HG02588 (cell line): ENCODE measurements at regions not wholly inside any gene's neighbourhood (a gene's known extent, or its start where the extent isn't known, plus 50 kb on each side); places are given as distances from the start of the nearest gene placed in this dataset.
"Not testable (repeated sequence)": the region's sequence is repeated elsewhere in the genome, so short reads cannot be mapped to it uniquely, and the experiment has no call there.

Source experiments
- ATAC-seq: cut with Tn5 transposase; IDR thresholded peaks from one replicate; pipeline ENCODE4 v1.9.1; 2021; ENCODE audit warnings: mild to moderate bottlenecking, moderate library complexity; ENCODE audit not compliant: unreplicated experiment

GRCh38 chr5:98333921-98334320 is 439.5 kb upstream of the RGMB start:
- no peak for ATAC-seq

- no peak for ATAC-seq
Observed at GRCh38 chr5:98334946-98335345, 438.5 kb upstream of the RGMB start.

GRCh38 chr5:98339141-98339848 is 434.2 kb upstream of the RGMB start:
- ATAC-seq = no peak

GRCh38 chr5:98341038-98342032 is 432.1 kb upstream of the RGMB start:
- ATAC-seq = no peak

DNA sequence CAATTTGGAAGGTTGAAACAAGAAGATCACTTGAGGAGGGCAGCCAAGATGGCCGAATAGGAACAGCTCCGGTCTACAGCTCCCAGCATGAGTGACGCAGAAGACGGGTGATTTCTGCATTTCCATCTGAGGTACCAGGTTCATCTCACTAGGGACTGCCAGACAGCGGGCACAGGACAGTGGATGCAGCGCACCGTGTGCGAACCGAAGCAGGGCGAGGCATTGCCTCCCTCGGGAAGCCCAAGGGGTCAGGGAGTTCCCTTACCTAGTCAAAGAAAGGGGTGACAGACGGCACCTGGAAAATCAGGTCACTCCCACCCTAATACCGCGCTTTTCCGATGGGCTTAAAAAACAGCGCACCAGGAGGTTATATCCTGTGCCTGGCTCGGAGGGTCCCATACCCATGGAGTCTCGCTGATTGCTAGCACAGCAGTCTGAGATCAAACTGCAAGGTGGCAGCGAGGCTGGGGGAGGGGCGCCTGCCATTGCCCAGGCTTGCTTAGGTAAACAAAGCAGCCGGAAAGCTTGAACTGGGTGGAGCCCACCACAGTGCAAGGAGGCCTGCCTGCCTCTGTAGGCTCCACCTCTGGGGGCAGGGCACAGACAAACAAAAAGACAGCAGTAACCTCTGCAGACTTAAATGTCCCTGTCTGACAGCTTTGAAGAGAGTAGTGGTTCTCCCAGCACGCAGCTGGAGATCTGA is 430.4 kb upstream of the RGMB start:
- not testable (repeated sequence) for ATAC-seq

DNA sequence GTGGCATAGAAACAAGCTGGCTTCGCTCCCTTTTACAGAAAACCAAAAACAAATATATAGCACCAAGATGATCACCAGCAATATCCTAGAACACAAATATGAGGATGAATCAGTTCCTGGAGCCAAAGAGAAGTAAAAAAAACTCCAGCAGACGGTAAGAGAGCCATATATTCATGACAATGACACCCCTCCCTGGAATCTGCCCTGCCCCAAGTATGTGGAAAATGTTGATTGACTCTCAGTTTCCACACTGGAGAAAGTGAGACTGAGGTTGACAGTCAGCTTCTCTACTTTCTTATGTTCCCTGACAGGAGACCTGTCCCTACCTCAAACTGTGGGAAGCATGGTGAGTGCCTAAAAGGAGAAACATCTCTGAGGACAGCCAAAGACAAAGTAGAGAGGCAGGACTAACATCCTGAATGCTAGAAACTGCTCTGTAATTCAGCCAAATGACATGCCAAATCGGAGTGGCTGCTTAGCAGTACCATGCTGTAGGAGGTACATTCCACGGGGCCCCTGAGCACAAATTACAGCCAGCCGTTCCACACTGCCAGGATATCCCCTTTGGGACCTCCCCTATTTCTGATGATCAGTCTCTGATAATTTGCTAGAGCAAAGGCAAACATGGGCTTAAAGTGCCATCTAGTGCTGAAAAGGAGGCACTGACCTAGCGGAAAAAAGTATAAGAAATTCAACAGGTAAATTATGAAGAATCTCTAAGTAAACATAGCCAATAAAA is 424.0 kb upstream of the RGMB start:
- no peak for ATAC-seq

- ATAC-seq = no peak
Observed at GRCh38 chr5:98349990-98350365, 423.5 kb upstream of the RGMB start.

GRCh38 chr5:98354922-98355321 is 418.5 kb upstream of the RGMB start:
- no peak for ATAC-seq

- ATAC-seq = no peak
Observed at GRCh38 chr5:98360548-98360947, 412.9 kb upstream of the RGMB start.

DNA sequence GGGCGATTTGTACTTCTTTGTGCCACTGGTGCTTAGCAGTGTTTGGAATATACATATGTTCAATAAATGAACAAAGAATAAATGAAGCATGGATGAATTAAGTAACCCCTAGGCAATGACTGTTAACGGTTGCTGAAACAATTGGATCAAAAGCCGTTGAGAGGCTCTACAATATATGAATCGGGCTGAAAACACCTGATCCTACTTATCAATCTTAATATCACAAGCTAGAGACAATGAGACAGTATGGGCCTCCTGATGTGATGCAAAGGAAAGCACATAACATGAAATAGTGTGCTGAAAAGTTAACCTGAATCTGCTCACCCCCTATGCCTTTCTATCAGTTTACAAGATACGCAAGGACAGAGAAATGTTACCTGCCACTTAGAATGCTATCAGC is 410.3 kb upstream of the RGMB start:
- no peak for ATAC-seq

GRCh38 chr5:98364549-98364948 is 408.9 kb upstream of the RGMB start:
- ATAC-seq = no peak

DNA sequence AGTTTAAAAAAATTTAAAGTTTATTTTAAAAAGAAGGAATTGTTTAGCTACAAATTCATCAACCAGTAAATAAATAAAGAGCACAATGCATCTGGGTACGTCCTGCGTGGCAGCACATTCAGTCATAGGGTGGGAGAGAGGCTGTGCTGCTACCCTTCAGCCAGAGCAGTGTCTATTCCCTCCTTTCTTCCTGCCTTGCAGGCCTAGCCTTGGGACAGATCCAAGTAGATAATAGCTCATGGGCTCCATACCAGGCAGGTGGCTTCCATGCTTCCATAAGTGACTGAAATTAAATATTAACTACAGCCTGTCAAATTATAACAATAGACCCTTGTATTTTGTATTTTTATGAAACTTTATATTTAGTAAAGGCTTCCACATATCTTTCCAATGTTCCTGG is 408.3 kb upstream of the RGMB start:
- no peak for ATAC-seq

DNA sequence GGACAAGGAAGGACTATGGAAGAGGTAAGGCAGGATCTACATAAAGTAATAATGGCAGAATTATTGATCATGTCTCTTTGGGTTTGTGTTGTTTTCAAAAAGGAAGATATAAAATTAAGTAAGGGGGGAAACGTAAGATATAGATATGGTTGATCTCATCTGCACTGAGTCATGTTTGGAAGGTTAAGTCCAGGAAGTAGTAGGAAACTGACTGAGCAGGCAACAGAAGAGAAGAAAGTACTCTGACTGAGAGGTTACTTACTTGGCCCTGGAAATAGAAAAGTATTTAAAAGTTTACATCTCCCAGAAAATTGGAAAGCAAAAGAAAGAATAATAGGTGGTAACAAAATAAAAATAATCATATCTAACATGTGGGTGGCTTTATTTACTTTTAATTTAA is 405.3 kb upstream of the RGMB start:
- no peak for ATAC-seq

DNA sequence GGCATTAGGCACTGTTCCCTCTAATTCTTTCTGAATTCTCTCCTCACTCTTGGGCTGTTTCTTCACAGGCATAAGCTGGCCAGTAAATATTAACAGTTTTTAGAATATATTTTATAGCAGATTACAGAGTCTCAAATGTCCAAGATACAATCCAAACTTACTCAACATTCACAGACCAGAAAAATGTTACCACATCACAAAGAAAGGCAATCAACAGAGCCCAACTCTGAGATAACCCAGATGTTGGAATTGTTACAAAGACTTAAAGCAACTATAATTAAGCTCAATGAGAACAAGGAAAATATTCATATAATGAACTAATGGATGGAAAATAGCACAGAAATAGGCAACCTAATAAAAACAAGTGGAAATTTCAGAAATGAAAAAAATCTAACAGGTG is 401.1 kb upstream of the RGMB start:
- ATAC-seq = no peak

GRCh38 chr5:98391921-98392625 is 381.4 kb upstream of the RGMB start:
- ATAC-seq = no peak

- ATAC-seq = not testable (repeated sequence)
Observed at GRCh38 chr5:98393205-98393604, 380.3 kb upstream of the RGMB start.

GRCh38 chr5:98397081-98397480 is 376.4 kb upstream of the RGMB start:
- ATAC-seq = no peak

DNA sequence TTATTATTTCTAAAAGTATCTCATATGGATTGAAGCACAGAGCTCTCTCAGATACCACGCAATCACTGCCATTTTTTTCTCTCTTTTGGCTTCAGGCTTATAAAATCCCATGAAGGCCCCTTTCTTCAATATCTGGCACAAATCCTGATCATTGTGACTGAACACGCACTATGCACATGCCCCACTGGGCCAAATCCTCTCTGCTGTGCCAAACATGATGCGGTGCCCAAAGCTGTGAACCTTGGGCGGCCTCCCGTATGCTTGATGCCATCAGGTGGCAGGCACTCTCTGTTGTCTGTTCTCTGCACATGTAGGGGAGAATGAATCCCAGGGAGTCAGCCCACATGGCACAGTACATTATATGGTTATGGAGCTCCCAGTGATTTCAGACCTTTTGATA is 375.0 kb upstream of the RGMB start:
- ATAC-seq = no peak

GRCh38 chr5:98401656-98402055 is 371.8 kb upstream of the RGMB start:
- no peak for ATAC-seq

DNA sequence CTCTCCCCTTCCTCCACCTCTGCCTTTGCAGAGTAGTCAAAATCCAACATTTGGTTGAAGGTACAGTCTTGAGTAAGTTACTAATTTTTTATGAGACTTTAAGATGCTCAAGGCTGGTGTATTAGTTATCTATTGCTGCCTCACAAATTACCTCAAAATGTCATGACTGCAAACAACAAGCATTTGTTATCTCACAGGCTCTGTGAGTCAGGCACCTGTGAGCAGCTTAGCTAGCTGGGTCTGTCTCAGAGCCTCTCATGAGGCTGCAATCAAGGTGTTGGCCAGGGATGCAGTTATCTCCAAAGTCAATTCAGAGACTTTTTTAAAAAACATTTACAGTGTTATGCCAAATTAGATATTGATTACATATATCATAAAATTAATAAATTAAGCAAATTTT is 371.3 kb upstream of the RGMB start:
- ATAC-seq = no peak
